K562 (cell line): ENCODE measurements at regions not wholly inside any gene's neighbourhood (a gene's known extent, or its start where the extent isn't known, plus 50 kb on each side); places are given as distances from the start of the nearest gene placed in this dataset.

ENCODE experiments used
- ATAC-seq: fragments of 200-7000 bp; cut with Tn5 transposase; 3 replicates; pipeline ENCODE4 v1.9.1; 2020; ENCODE audit warnings: moderate library complexity
- BruUV-seq: library from RNA; stranded (reverse); fragments of 400-500 nt; replicated peaks from 2 replicates; lab custom pipeline; 2021; lab: Mats Ljungman, UMichigan
- CTCF ChIA-PET: fragments of 300-600 bp; formaldehyde crosslinking; extraction: SDS; loops from one replicate; lab custom pipeline; 2021; ENCODE audit warnings: low intra/inter-chr PET ratio; lab: Yijun Ruan, JAX
- POLR2A ChIA-PET: fragments of 300-600, 350-650 bp; sonication (Branson Sonifier 250); formaldehyde crosslinking; extraction: SDS; loops from one replicate; lab custom pipeline; 2021; ENCODE audit warnings: antibody characterized with exemption, inconsistent platforms; lab: Yijun Ruan, JAX
- DNase-seq, 4 experiments: peaks; one replicate each; pipeline versions ENCODE4 v3.0.0 to v3.0.0-alpha.2; 2011 to 2018; ENCODE audit warnings: low spot score in 3 of 4, mixed read lengths in 3 of 4; ENCODE audit errors: extremely low read depth in 1 of 4
- FAIRE-seq: peaks from 2 replicates; lab custom pipeline; 2011; peaks lifted over from hg19 to GRCh38; lab: Jason Lieb, UNC
- H2AFZ ChIP-seq: 2 replicates; pipeline ENCODE4 v1.6.0; 2011; ENCODE audit warnings: low read depth, low read length, control low read depth, inconsistent platforms
- H3K27ac ChIP-seq: fragments of 200-600 bp; 3 replicates; pipeline ENCODE4 v1.8.0; 2011; ENCODE audit warnings: low read depth, mild to moderate bottlenecking, control low read depth, inconsistent platforms, low read length, moderate library complexity, mixed read lengths; ENCODE audit errors: extremely low read depth
- H3K27me3 ChIP-seq, 2 experiments: fragments of 300-600 bp in 1 of 2; 2 replicates in 1 of 2; 3 replicates in 1 of 2; pipeline versions ENCODE4 v1.6.0 to v1.8.0; 2011; ENCODE audit warnings: inconsistent platforms in 2 of 2, low read length in 2 of 2, mild to moderate bottlenecking in 1 of 2, mixed read lengths in 1 of 2, moderate library complexity in 1 of 2; ENCODE audit not compliant: control insufficient read depth in 2 of 2, insufficient read depth in 2 of 2
- H3K36me3 ChIP-seq: fragments of 300-600 bp; 3 replicates; pipeline ENCODE4 v1.8.0; 2011; ENCODE audit warnings: mild to moderate bottlenecking, low read length, inconsistent platforms; ENCODE audit not compliant: control insufficient read depth, insufficient read depth
- H3K4me1 ChIP-seq, 2 experiments: fragments of 200-600 bp in 1 of 2; replicated peaks in 1 of 2; 2 replicates in 1 of 2; 3 replicates in 1 of 2; pipeline versions ENCODE4 v1.5.1 to v1.8.0; 2011; ENCODE audit warnings: inconsistent platforms in 2 of 2, low read length in 2 of 2, mild to moderate bottlenecking in 1 of 2, mixed read lengths in 1 of 2, moderate library complexity in 1 of 2; ENCODE audit not compliant: control insufficient read depth in 2 of 2, insufficient read depth in 2 of 2
- H3K4me2 ChIP-seq: 2 replicates; pipeline ENCODE4 v1.6.1; 2011; ENCODE audit warnings: low read length, control low read depth, inconsistent platforms, mixed read lengths; ENCODE audit not compliant: insufficient read depth
- H3K4me3 ChIP-seq: fragments of 200-600 bp; sonication (generic), shearing (Covaris generic); 2 replicates; pipeline ENCODE4 v1.5.1; 2016; ENCODE audit warnings: control low read depth, inconsistent platforms
- H3K79me2 ChIP-seq: fragments of 200-600 bp; 3 replicates; pipeline ENCODE4 v1.8.0; 2011; ENCODE audit warnings: low read length, inconsistent platforms; ENCODE audit not compliant: control insufficient read depth, insufficient read depth
- H3K9ac ChIP-seq, 2 experiments: 2 replicates each; pipeline versions ENCODE4 v1.6.0 to v1.6.1; 2011; ENCODE audit warnings: low read depth in 2 of 2, low read length in 2 of 2, control low read depth in 1 of 2, inconsistent platforms in 1 of 2, mild to moderate bottlenecking in 1 of 2, mixed read lengths in 1 of 2; ENCODE audit not compliant: insufficient read depth in 1 of 2
- H3K9me1 ChIP-seq: one replicate; pipeline ENCODE4 v1.6.0; 2011; ENCODE audit warnings: inconsistent platforms, mild to moderate bottlenecking, low read length, moderate library complexity; ENCODE audit not compliant: control insufficient read depth, insufficient read depth
- H3K9me3 ChIP-seq: replicated peaks from 2 replicates; pipeline ENCODE4 v1.5.1; 2011; ENCODE audit warnings: low read depth, low read length, inconsistent platforms; ENCODE audit not compliant: control insufficient read depth, insufficient read depth
- H4K20me1 ChIP-seq: replicated peaks from 2 replicates; pipeline ENCODE4 v1.6.1; 2011; ENCODE audit warnings: low read length, inconsistent platforms, mixed read lengths; ENCODE audit not compliant: control insufficient read depth, insufficient read depth
- HSF4 ChIP-seq: fragments of 250-450 bp; sonication (Bioruptor Pico); IDR thresholded peaks from 2 replicates; pipeline ENCODE4 v2.1.2; 2022; ENCODE audit warnings: mild to moderate bottlenecking, moderate library complexity, borderline replicate concordance
- ZNF224 ChIP-seq: sonication (generic); formaldehyde crosslinking; IDR thresholded peaks from 2 replicates; pipeline ENCODE4 v1.8.0; 2022; ENCODE audit warnings: mild to moderate bottlenecking, missing genetic modification reagents
- ZNF282 ChIP-seq: sonication (generic); formaldehyde crosslinking; IDR thresholded peaks from 2 replicates; pipeline ENCODE4 v1.8.1; 2023; ENCODE audit warnings: missing genetic modification reagents
- WGBS: fragments of 100-300 bp; shearing (Covaris generic); methylation state at CpG from one replicate; pipeline ENCODE4 v1.1.6; 2016; ENCODE audit warnings: low coverage, mixed read lengths; ENCODE audit not compliant: insufficient coverage; ENCODE audit errors: missing lambda C conversion rate; 5-methylcytosine and 5-hydroxymethylcytosine counted together
- in situ Hi-C: fragments of 300-500 bp; cut with MboI; formaldehyde crosslinking; loops from 4 replicates; pipeline ENCODE4 v1.15.0; 2018; ENCODE audit warnings: inconsistent platforms, mixed read lengths
- intact Hi-C: fragments of 100-400 bp; cut with micrococcal nuclease; formaldehyde crosslinking; loops from 2 replicates; pipeline ENCODE4 v1.14.2; 2022
- TF ChIP-seq, protein P1 (sequence below), 2 experiments: fragments of 450-650 bp in 1 of 2; IDR thresholded peaks; 2 replicates each; pipeline ENCODE4 v1.6.1; 2011 to 2017; ENCODE audit warnings: low read depth in 2 of 2, antibody characterized with exemption in 1 of 2, borderline replicate concordance in 1 of 2, low read length in 1 of 2, mild to moderate bottlenecking in 1 of 2, mixed read lengths in 1 of 2; ENCODE audit not compliant: control insufficient read depth in 1 of 2

DNA sequence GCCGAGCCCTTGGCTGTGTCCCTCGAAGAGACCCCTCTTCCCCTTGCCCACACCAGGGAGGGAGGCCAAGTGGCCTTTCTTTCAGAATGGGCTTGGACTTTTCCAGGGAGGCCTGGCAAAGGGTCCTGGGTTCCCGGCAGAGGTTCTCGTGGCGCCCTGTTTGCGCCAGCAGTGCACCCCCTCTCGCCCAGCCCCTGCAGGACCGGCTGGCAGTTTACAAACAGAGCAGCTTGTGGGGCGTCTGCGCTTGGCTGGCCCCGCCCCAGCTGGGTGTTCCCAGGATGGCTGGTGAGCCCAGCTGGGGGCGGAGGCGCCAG lies 137.8 kb upstream of the CIBAR2 start:
- no peak overlapping the region for H3K4me2 ChIP-seq
- no peaks in the 10 kb centered on the region for H3K9me3 ChIP-seq
- H3K27me3 ChIP-seq: no peaks in the 10 kb centered on the region
- H3K9ac ChIP-seq: no peak overlapping the region
- H3K9me1 ChIP-seq: peaks cover 13% of the 10 kb centered on the region
- no peak overlapping the region for H3K27ac ChIP-seq
- H4K20me1 ChIP-seq: peaks cover 73% of the 10 kb centered on the region
- ChIA-PET CTCF (no interaction called here), POLR2A (interaction anchor here (0.7 kb wide), 1 partner anchor 180 kb away, joined by 3 read pairs; no protein-coding TSS in a partner anchor)
- in situ Hi-C loops: loop anchor here (10.0 kb wide), 1 partner anchor 135 kb away; the partner anchor contains the start of gene CIBAR2
- 60% methylated on average over 10 of the region's 13 CpGs for WGBS
- H2AFZ ChIP-seq: no peak overlapping the region
- ATAC-seq (no peak), DNase-seq (no peak), FAIRE-seq (no peak)
- no TSS peak for BruUV-seq
- intact Hi-C loops: no loop called here
- TF ChIP-seq HSF4 (no peak), ZNF282 (CRISPR knock-in tag) (no peak), ZNF224 (CRISPR knock-in tag) (no peak)
- TF ChIP-seq, protein P1, sequence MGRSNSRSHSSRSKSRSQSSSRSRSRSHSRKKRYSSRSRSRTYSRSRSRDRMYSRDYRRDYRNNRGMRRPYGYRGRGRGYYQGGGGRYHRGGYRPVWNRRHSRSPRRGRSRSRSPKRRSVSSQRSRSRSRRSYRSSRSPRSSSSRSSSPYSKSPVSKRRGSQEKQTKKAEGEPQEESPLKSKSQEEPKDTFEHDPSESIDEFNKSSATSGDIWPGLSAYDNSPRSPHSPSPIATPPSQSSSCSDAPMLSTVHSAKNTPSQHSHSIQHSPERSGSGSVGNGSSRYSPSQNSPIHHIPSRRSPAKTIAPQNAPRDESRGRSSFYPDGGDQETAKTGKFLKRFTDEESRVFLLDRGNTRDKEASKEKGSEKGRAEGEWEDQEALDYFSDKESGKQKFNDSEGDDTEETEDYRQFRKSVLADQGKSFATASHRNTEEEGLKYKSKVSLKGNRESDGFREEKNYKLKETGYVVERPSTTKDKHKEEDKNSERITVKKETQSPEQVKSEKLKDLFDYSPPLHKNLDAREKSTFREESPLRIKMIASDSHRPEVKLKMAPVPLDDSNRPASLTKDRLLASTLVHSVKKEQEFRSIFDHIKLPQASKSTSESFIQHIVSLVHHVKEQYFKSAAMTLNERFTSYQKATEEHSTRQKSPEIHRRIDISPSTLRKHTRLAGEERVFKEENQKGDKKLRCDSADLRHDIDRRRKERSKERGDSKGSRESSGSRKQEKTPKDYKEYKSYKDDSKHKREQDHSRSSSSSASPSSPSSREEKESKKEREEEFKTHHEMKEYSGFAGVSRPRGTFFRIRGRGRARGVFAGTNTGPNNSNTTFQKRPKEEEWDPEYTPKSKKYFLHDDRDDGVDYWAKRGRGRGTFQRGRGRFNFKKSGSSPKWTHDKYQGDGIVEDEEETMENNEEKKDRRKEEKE (IDR thresholded peaks at IDR 0.05; ENCODE audit: borderline replicate concordance in 1 of 2, control insufficient read depth in 1 of 2, low read depth in 2 of 2, low read length in 1 of 2): no peak
- peaks cover 6% of the 10 kb centered on the region; the same call in 2 of the 3 replicates for H3K79me2 ChIP-seq
- H3K36me3 ChIP-seq: no peaks in the 10 kb centered on the region
- H3K4me1 ChIP-seq: peaks cover 0 to 53% of the 10 kb centered on the region in 2 experiments; a peak in 3 of 5 replicates
- H3K4me3 ChIP-seq: no peak overlapping the region
